CD14-positive monocyte (primary cell): ENCODE measurements at regions not wholly inside any gene's neighbourhood (a gene's known extent, or its start where the extent isn't known, plus 50 kb on each side); places are given as distances from the start of the nearest gene placed in this dataset.

Experiments
- DNase-seq, 3 donors: peaks; one replicate each; pipeline ENCODE4 v3.0.0-alpha.2; 2011 to 2022
- H2AFZ ChIP-seq: 2 replicates; pipeline ENCODE4 v1.6.0; 2012; ENCODE audit warnings: mild to moderate bottlenecking, low read depth, low read length, inconsistent platforms; ENCODE audit not compliant: insufficient read depth, poor library complexity, severe bottlenecking
- H3K27ac ChIP-seq, 2 donors: 1 replicate in 1 of 2; 2 replicates in 1 of 2; pipeline ENCODE4 v1.5.1; 2012 to 2013; ENCODE audit warnings: low read length in 2 of 2, control low read depth in 1 of 2, inconsistent platforms in 1 of 2, low read depth in 1 of 2, mild to moderate bottlenecking in 1 of 2
- H3K27me3 ChIP-seq, 2 donors: one replicate each; pipeline versions ENCODE4 v1.6.0 to v1.6.1; 2011 to 2013; ENCODE audit warnings: low read length in 2 of 2; ENCODE audit not compliant: control insufficient read depth in 2 of 2, insufficient read depth in 2 of 2
- H3K36me3 ChIP-seq, 2 donors: replicated peaks in 1 of 2; 1 replicate in 1 of 2; 2 replicates in 1 of 2; pipeline versions ENCODE4 v1.5.1 to v1.6.1; 2012 to 2013; ENCODE audit warnings: low read length in 2 of 2, control low read depth in 1 of 2, inconsistent platforms in 1 of 2, mild to moderate bottlenecking in 1 of 2; ENCODE audit not compliant: insufficient read depth in 2 of 2, control insufficient read depth in 1 of 2
- H3K4me1 ChIP-seq, 2 donors: 1 replicate in 1 of 2; 2 replicates in 1 of 2; pipeline versions ENCODE4 v1.5.1 to v1.6.1; 2012 to 2013; ENCODE audit warnings: low read length in 2 of 2, control low read depth in 1 of 2, inconsistent platforms in 1 of 2, mild to moderate bottlenecking in 1 of 2, moderate library complexity in 1 of 2; ENCODE audit not compliant: insufficient read depth in 2 of 2, control insufficient read depth in 1 of 2
- H3K4me2 ChIP-seq: replicated peaks from 2 replicates; pipeline ENCODE3; 2012; ENCODE audit warnings: low read length, moderate library complexity, mild to moderate bottlenecking; ENCODE audit not compliant: poor library complexity, severe bottlenecking; ENCODE audit errors: extremely low read depth
- H3K4me3 ChIP-seq, 3 experiments: fragments of 200-600 bp in 1 of 3; sonication (generic) in 1 of 3; replicated peaks in 1 of 3; 1 replicate in 2 of 3; 2 replicates in 1 of 3; pipeline ENCODE4 v1.5.1; 2011 to 2013; ENCODE audit warnings: low read length in 3 of 3, mild to moderate bottlenecking in 3 of 3, control low read depth in 2 of 3, low read depth in 2 of 3, inconsistent platforms in 1 of 3, moderate library complexity in 1 of 3
- H3K79me2 ChIP-seq: 2 replicates; pipeline ENCODE4 v1.6.0; 2012; ENCODE audit warnings: mild to moderate bottlenecking, control low read depth, inconsistent platforms, low read length, moderate library complexity; ENCODE audit not compliant: insufficient read depth
- H3K9ac ChIP-seq: 2 replicates; pipeline ENCODE4 v1.6.0; 2017; ENCODE audit warnings: low read length, mild to moderate bottlenecking; ENCODE audit not compliant: insufficient read depth, poor library complexity, severe bottlenecking
- H3K9me3 ChIP-seq, 2 donors: replicated peaks in 1 of 2; 1 replicate in 1 of 2; 2 replicates in 1 of 2; pipeline versions ENCODE4 v1.5.1 to v1.6.1; 2012 to 2013; ENCODE audit warnings: low read length in 2 of 2, control low read depth in 1 of 2; ENCODE audit not compliant: control insufficient read depth in 1 of 2, insufficient read depth in 1 of 2
- H4K20me1 ChIP-seq: 2 replicates; pipeline ENCODE4 v1.6.0; 2012; ENCODE audit warnings: mild to moderate bottlenecking, low read length, control low read depth, moderate library complexity; ENCODE audit not compliant: insufficient read depth
- H3K27ac Mint-ChIP-seq, 7 donors: one replicate each; pipeline ENCODE4 v1.8.0; 2020; ENCODE audit warnings: mild to moderate bottlenecking in 7 of 7, mixed read lengths in 7 of 7, moderate library complexity in 6 of 7, inconsistent platforms in 2 of 7
- H3K27me3 Mint-ChIP-seq, 3 donors: one replicate each; pipeline ENCODE4 v1.8.0; 2021 to 2022; ENCODE audit warnings: low read depth in 3 of 3, mild to moderate bottlenecking in 3 of 3, mixed read lengths in 3 of 3, moderate library complexity in 3 of 3, inconsistent platforms in 1 of 3
- H3K36me3 Mint-ChIP-seq, 2 donors: one replicate each; pipeline ENCODE4 v1.8.0; 2020; ENCODE audit warnings: mixed read lengths in 2 of 2, inconsistent platforms in 1 of 2, mild to moderate bottlenecking in 1 of 2
- H3K4me1 Mint-ChIP-seq: one replicate; pipeline ENCODE4 v1.8.0; 2020; ENCODE audit warnings: mild to moderate bottlenecking, mixed read lengths
- H3K4me3 Mint-ChIP-seq, 2 donors: one replicate each; pipeline ENCODE4 v1.8.0; 2020; ENCODE audit warnings: mild to moderate bottlenecking in 2 of 2, mixed read lengths in 2 of 2, moderate library complexity in 1 of 2
- H3K9me3 Mint-ChIP-seq, 7 donors: one replicate each; pipeline ENCODE4 v1.8.0; 2020 to 2022; ENCODE audit warnings: mixed read lengths in 7 of 7, mild to moderate bottlenecking in 6 of 7, moderate library complexity in 6 of 7, inconsistent platforms in 2 of 7
- CTCF ChIP-seq: fragments of 200-600 bp; IDR thresholded peaks from one replicate; pipeline ENCODE4 v1.8.0; 2022; ENCODE audit warnings: antibody characterized with exemption, mild to moderate bottlenecking
- WGBS: methylation state at CpG from one replicate; pipeline ENCODE4 v1.1.5; 2013; ENCODE audit warnings: missing lambda C conversion rate; ENCODE audit not compliant: insufficient coverage; 5-methylcytosine and 5-hydroxymethylcytosine counted together
- intact Hi-C, 2 donors: fragments of 100-400 bp; cut with micrococcal nuclease; formaldehyde crosslinking; loops; one replicate each; pipeline versions ENCODE4 v1.15.0 to v1.15.1; 2023

- Histone ChIP-seq H3K4me3 (no peak overlapping the region), H4K20me1 (no peaks in the 10 kb centered on the region), H3K4me1 (peaks cover 76 to 83% of the 10 kb centered on the region in 2 donors), H3K9ac (no peak overlapping the region), H3K4me2 (no peak overlapping the region), H3K36me3 (no peaks in the 10 kb centered on the region), H3K27me3 (no peaks in the 10 kb centered on the region), H3K9me3 (no peaks in the 10 kb centered on the region), H3K27ac (no peak overlapping the region), H3K79me2 (no peaks in the 10 kb centered on the region), H2AFZ (peak overlapping the region; percentile 4)
- no peaks in the 10 kb centered on the region for H3K36me3 Mint-ChIP-seq
- intact Hi-C loops: no loop called here
- WGBS: no CpG with 5 or more reads among the region's 7 CpGs
- H3K27me3 Mint-ChIP-seq: peaks cover 0 to 3% (median 1%) of the 10 kb centered on the region in 3 donors
- peaks cover 0 to 2% (median 0%) of the 10 kb centered on the region in 7 donors for H3K9me3 Mint-ChIP-seq
- DNase-seq: no peak
- peak overlapping the region in 1 of 2 donors; percentile 19 for H3K4me3 Mint-ChIP-seq
- H3K27ac Mint-ChIP-seq: peak overlapping the region in 5 of 7 donors; percentile 8 to 88 (median 56)
- TF ChIP-seq CTCF: no peak
- H3K4me1 Mint-ChIP-seq: peaks cover 72% of the 10 kb centered on the region
These were observed 156.8 kb upstream of the JARID2 start for GRCh38 chr6:15088904-15089568.

GRCh38 chr6:15089569-15090144 lies 156.2 kb upstream of the JARID2 start:
- WGBS: 13% methylated on average over 7 of the region's 10 CpGs
- Mint-ChIP-seq H3K36me3 (no peaks in the 10 kb centered on the region), H3K27me3 (peaks cover 0 to 3% (median 1%) of the 10 kb centered on the region in 3 donors), H3K9me3 (peaks cover 0 to 2% (median 0%) of the 10 kb centered on the region in 7 donors), H3K27ac (peak overlapping the region in 6 of 7 donors; percentile 49 to 88 (median 80)), H3K4me1 (peaks cover 70% of the 10 kb centered on the region), H3K4me3 (peak overlapping the region in 1 of 2 donors; percentile 19)
- intact Hi-C loops: loop anchor here in 1 of 2 donors (5.0 kb wide), 1 partner anchor 43 kb away; no protein-coding TSS in a partner anchor
- H3K4me1 ChIP-seq: peaks cover 70 to 76% of the 10 kb centered on the region in 2 donors
- no peaks in the 10 kb centered on the region for H3K9me3 ChIP-seq
- peak overlapping the region in 1 of 2 donors; percentile 69 for H3K27ac ChIP-seq
- H3K4me3 ChIP-seq: no peak overlapping the region
- H4K20me1 ChIP-seq: no peaks in the 10 kb centered on the region
- no peaks in the 10 kb centered on the region for H3K27me3 ChIP-seq
- H3K36me3 ChIP-seq: no peaks in the 10 kb centered on the region
- no peak overlapping the region for H3K4me2 ChIP-seq
- no peaks in the 10 kb centered on the region for H3K79me2 ChIP-seq
- peak; percentile 38 to 71 (median 69) for DNase-seq
- no peak for TF ChIP-seq CTCF
- H2AFZ ChIP-seq: no peak overlapping the region
- no peak overlapping the region for H3K9ac ChIP-seq
